PC-3 (cell line): ENCODE measurements at regions not wholly inside any gene's neighbourhood (a gene's known extent, or its start where the extent isn't known, plus 50 kb on each side); places are given as distances from the start of the nearest gene placed in this dataset.

ENCODE experiments used
- ATAC-seq: fragments of 200-7000 bp; cut with Tn5 transposase; 2 replicates; pipeline ENCODE4 v1.9.1; 2020; ENCODE audit warnings: mild to moderate bottlenecking, moderate library complexity
- BruUV-seq: library from RNA; stranded (reverse); fragments of 400-500 nt; replicated peaks from 2 replicates; lab custom pipeline; 2021; lab: Mats Ljungman, UMichigan
- CTCF ChIA-PET: fragments of 300-600 bp; sonication (Branson Sonifier 250); formaldehyde crosslinking; loops from one replicate; lab custom pipeline; 2022; ENCODE audit warnings: antibody characterized with exemption; lab: Charles Lee
- POLR2A ChIA-PET: fragments of 300-600 bp; sonication (Branson Sonifier 250); formaldehyde crosslinking; loops from one replicate; lab custom pipeline; 2022; ENCODE audit warnings: antibody characterized with exemption; ENCODE audit not compliant: unreplicated experiment; lab: Charles Lee
- DNase-seq: peaks from one replicate; pipeline ENCODE4 v3.0.0-alpha.2; 2015
- H2AFZ ChIP-seq: fragments of 300-600 bp; sonication (generic); 2 replicates; pipeline ENCODE4 v1.6.0; 2016; ENCODE audit warnings: antibody characterized with exemption, low read length
- H3F3A ChIP-seq: fragments of 300-600 bp; sonication (generic); one replicate; pipeline ENCODE4 v1.6.0; 2017; ENCODE audit warnings: antibody characterized with exemption, low read length, control low read depth, mild to moderate bottlenecking; ENCODE audit not compliant: unreplicated experiment
- H3K27ac ChIP-seq: fragments of 300-600 bp; sonication (generic); 2 replicates; pipeline ENCODE4 v1.5.1; 2016; ENCODE audit warnings: mild to moderate bottlenecking, low read length
- H3K27me3 ChIP-seq: fragments of 300-600 bp; sonication (generic); 2 replicates; pipeline ENCODE4 v1.6.1; 2016; ENCODE audit warnings: low read length, mixed read lengths
- H3K36me3 ChIP-seq: fragments of 300-600 bp; sonication (generic); 2 replicates; pipeline ENCODE4 v1.6.1; 2016; ENCODE audit warnings: low read depth, mixed run types, low read length, mixed read lengths
- H3K4me1 ChIP-seq: fragments of 300-600 bp; sonication (generic); 2 replicates; pipeline ENCODE4 v1.5.1; 2016; ENCODE audit warnings: low read length; ENCODE audit not compliant: insufficient read depth
- H3K4me2 ChIP-seq: fragments of 300-600 bp; sonication (generic); 2 replicates; pipeline ENCODE4 v1.6.0; 2016; ENCODE audit warnings: low read length
- H3K4me3 ChIP-seq: fragments of 300-600 bp; sonication (generic); 2 replicates; pipeline ENCODE4 v1.5.1; 2016; ENCODE audit warnings: mild to moderate bottlenecking, low read length, mixed read lengths
- H3K79me2 ChIP-seq: fragments of 300-600 bp; sonication (generic); 2 replicates; pipeline ENCODE4 v1.6.1; 2017; ENCODE audit warnings: low read length, mixed read lengths
- H3K9ac ChIP-seq: fragments of 300-600 bp; sonication (generic); 2 replicates; pipeline ENCODE4 v1.6.0; 2016; ENCODE audit warnings: mild to moderate bottlenecking, low read length
- H3K9me2 ChIP-seq: fragments of 300-600 bp; sonication (generic); replicated peaks from 2 replicates; pipeline ENCODE4 v1.6.1; 2016; ENCODE audit warnings: mixed run types, low read length, mixed read lengths
- H3K9me3 ChIP-seq: fragments of 300-600 bp; sonication (generic); 2 replicates; pipeline ENCODE4 v1.6.1; 2016; ENCODE audit warnings: low read length, mixed read lengths
- H4K20me1 ChIP-seq: fragments of 300-600 bp; sonication (generic); 2 replicates; pipeline ENCODE4 v1.6.1; 2016; ENCODE audit warnings: low read length, mixed read lengths
- CTCF ChIP-seq: fragments of 300-600 bp; sonication (generic); conservative IDR thresholded peaks from 2 replicates; pipeline ENCODE4 v1.5.1; 2017; ENCODE audit warnings: antibody characterized with exemption, low read depth, mild to moderate bottlenecking, low read length
- EZH2 ChIP-seq: fragments of 300-600 bp; sonication (generic); IDR thresholded peaks from one replicate; pipeline ENCODE4 v1.6.1; 2017; ENCODE audit warnings: antibody characterized with exemption, mild to moderate bottlenecking, low read length; ENCODE audit not compliant: unreplicated experiment
- EZH2phosphoT487 ChIP-seq: fragments of 300-600 bp; sonication (generic); IDR thresholded peaks from 2 replicates; pipeline ENCODE4 v1.6.1; 2018; ENCODE audit warnings: mild to moderate bottlenecking, antibody characterized with exemption, low read length, borderline replicate concordance
- intact Hi-C: fragments of 100-400 bp; cut with micrococcal nuclease; formaldehyde crosslinking; loops from 2 replicates; pipeline ENCODE4 v1.9.0; 2023

- no peaks in the 10 kb centered on the region for H3K27me3 ChIP-seq
- no peak overlapping the region for H3K4me3 ChIP-seq
- H3K9me3 ChIP-seq: no peaks in the 10 kb centered on the region
- ATAC-seq: no peak
- H3K36me3 ChIP-seq: no peaks in the 10 kb centered on the region
- H4K20me1 ChIP-seq: no peaks in the 10 kb centered on the region
- no peak for DNase-seq
- no peak overlapping the region for H2AFZ ChIP-seq
- H3K4me1 ChIP-seq: peaks cover 3% of the 10 kb centered on the region; the same call in 1 of the 2 replicates
- H3K4me2 ChIP-seq: no peak overlapping the region
- no peak overlapping the region for H3K9ac ChIP-seq
- TF ChIP-seq EZH2phosphoT487: no peak
- no peak for TF ChIP-seq CTCF
- TF ChIP-seq EZH2: no peak
- ChIA-PET CTCF (no interaction called here), POLR2A (no interaction called here)
- no TSS peak for BruUV-seq
- no peaks in the 10 kb centered on the region for H3K79me2 ChIP-seq
- no peaks in the 10 kb centered on the region for H3K9me2 ChIP-seq
- no peaks in the 10 kb centered on the region for H3F3A ChIP-seq
- no peak overlapping the region for H3K27ac ChIP-seq
- intact Hi-C loops: no loop called here
These were observed 321.7 kb downstream of the TXNL1 start for GRCh38 chr18:56316727-56317126.

- no peak overlapping the region for H3K4me2 ChIP-seq
- H3K27ac ChIP-seq: no peak overlapping the region
- no peaks in the 10 kb centered on the region for H3K36me3 ChIP-seq
- intact Hi-C loops: no loop called here
- no peaks in the 10 kb centered on the region for H3K27me3 ChIP-seq
- H2AFZ ChIP-seq: no peak overlapping the region
- ChIA-PET CTCF (no interaction called here), POLR2A (no interaction called here)
- DNase-seq: peak; percentile 53
- ATAC-seq: peak; percentile 35; the same call in 1 of the 2 replicates
- H3K4me1 ChIP-seq: peaks cover 3% of the 10 kb centered on the region; the same call in 1 of the 2 replicates
- no peak overlapping the region for H3K9ac ChIP-seq
- H3K9me3 ChIP-seq: no peaks in the 10 kb centered on the region
- H3K9me2 ChIP-seq: no peaks in the 10 kb centered on the region
- no peaks in the 10 kb centered on the region for H4K20me1 ChIP-seq
- no peaks in the 10 kb centered on the region for H3F3A ChIP-seq
- no peaks in the 10 kb centered on the region for H3K79me2 ChIP-seq
- BruUV-seq: no TSS peak
- no peak overlapping the region for H3K4me3 ChIP-seq
- TF ChIP-seq CTCF (no peak), EZH2 (no peak), EZH2phosphoT487 (no peak)
These were observed 323.0 kb downstream of the TXNL1 start for GRCh38 chr18:56315363-56315762.

GRCh38 chr18:56314396-56314795 is 324.0 kb downstream of the TXNL1 start:
- POLR2A ChIA-PET: no interaction called here
- Histone ChIP-seq H3K9me3 (no peaks in the 10 kb centered on the region), H3F3A (no peaks in the 10 kb centered on the region), H2AFZ (no peak overlapping the region), H3K9ac (no peak overlapping the region), H3K27me3 (no peaks in the 10 kb centered on the region), H3K4me2 (no peak overlapping the region), H3K9me2 (no peaks in the 10 kb centered on the region), H3K27ac (no peak overlapping the region), H3K4me1 (peaks cover 3% of the 10 kb centered on the region; the same call in 1 of the 2 replicates), H3K36me3 (no peaks in the 10 kb centered on the region), H4K20me1 (no peaks in the 10 kb centered on the region), H3K79me2 (no peaks in the 10 kb centered on the region), H3K4me3 (no peak overlapping the region)
- BruUV-seq: no TSS peak
- CTCF ChIA-PET: interaction anchor here (0.6 to 0.7 kb wide), 2 partner anchors 690 to 899 kb away, joined by 3 to 7 read pairs; no protein-coding TSS in a partner anchor
- no peak for DNase-seq
- TF ChIP-seq EZH2 (no peak), EZH2phosphoT487 (no peak), CTCF (peak; percentile 48)
- no peak for ATAC-seq
- intact Hi-C loops: no loop called here
